ENCODE measurements at regions not wholly inside any gene's neighbourhood (a gene's known extent, or its start where the extent isn't known, plus 50 kb on each side); places are given as distances from the start of the nearest gene placed in this dataset.

GRCh38 chr6:14664112-14664601, 546.6 kb downstream of the CD83 start:
- no peak for DNase-seq
- Histone ChIP-seq H3K27ac (no peak overlapping the region), H3K36me3 (ENCODE audit: low read depth, missing control alignments) (no peaks in the 10 kb centered on the region), H3K4me1 (no peaks in the 10 kb centered on the region), H3K4me3 (no peak overlapping the region), H3K27me3 (no peaks in the 10 kb centered on the region), H3K9me3 (no peaks in the 10 kb centered on the region)
- intact Hi-C loops (cut with DNase I; ENCODE audit: low total_unique reads), result no loop called here
- TF ChIP-seq POLR2A (IDR thresholded peaks at IDR 0.05), result no peak
- TF ChIP-seq, protein P1, sequence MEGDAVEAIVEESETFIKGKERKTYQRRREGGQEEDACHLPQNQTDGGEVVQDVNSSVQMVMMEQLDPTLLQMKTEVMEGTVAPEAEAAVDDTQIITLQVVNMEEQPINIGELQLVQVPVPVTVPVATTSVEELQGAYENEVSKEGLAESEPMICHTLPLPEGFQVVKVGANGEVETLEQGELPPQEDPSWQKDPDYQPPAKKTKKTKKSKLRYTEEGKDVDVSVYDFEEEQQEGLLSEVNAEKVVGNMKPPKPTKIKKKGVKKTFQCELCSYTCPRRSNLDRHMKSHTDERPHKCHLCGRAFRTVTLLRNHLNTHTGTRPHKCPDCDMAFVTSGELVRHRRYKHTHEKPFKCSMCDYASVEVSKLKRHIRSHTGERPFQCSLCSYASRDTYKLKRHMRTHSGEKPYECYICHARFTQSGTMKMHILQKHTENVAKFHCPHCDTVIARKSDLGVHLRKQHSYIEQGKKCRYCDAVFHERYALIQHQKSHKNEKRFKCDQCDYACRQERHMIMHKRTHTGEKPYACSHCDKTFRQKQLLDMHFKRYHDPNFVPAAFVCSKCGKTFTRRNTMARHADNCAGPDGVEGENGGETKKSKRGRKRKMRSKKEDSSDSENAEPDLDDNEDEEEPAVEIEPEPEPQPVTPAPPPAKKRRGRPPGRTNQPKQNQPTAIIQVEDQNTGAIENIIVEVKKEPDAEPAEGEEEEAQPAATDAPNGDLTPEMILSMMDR (IDR thresholded peaks at IDR 0.05), result no peak
- 71 to 79% methylated on average over 6 of the region's 6 CpGs for WGBS, 2 donors

GRCh38 chr6:14664621-14665315, 547.2 kb downstream of the CD83 start:
- WGBS, 2 donors, result 85% methylated on average over 11 of the region's 11 CpGs
- no peaks in the 10 kb centered on the region for H3K27me3 ChIP-seq
- no peak overlapping the region for H3K4me3 ChIP-seq
- H3K27ac ChIP-seq, result no peak overlapping the region
- TF ChIP-seq, protein P1 (IDR thresholded peaks at IDR 0.05), result no peak
- TF ChIP-seq POLR2A (IDR thresholded peaks at IDR 0.05), result no peak
- no peaks in the 10 kb centered on the region for H3K4me1 ChIP-seq
- intact Hi-C loops (cut with DNase I; ENCODE audit: low total_unique reads), result no loop called here
- no peaks in the 10 kb centered on the region for H3K9me3 ChIP-seq
- no peak for DNase-seq
- H3K36me3 ChIP-seq (ENCODE audit: low read depth, missing control alignments), result no peaks in the 10 kb centered on the region

GRCh38 chr6:14665827-14666724, 548.5 kb downstream of the CD83 start:
- intact Hi-C loops (cut with DNase I; ENCODE audit: low total_unique reads), result no loop called here
- H3K27me3 ChIP-seq, result no peaks in the 10 kb centered on the region
- no peaks in the 10 kb centered on the region for H3K9me3 ChIP-seq
- TF ChIP-seq, protein P1 (IDR thresholded peaks at IDR 0.05), result no peak
- no peak for TF ChIP-seq POLR2A (IDR thresholded peaks at IDR 0.05)
- no peak overlapping the region for H3K4me3 ChIP-seq
- no peak overlapping the region for H3K27ac ChIP-seq
- DNase-seq, result peak; percentile 38
- H3K36me3 ChIP-seq (ENCODE audit: low read depth, missing control alignments), result no peaks in the 10 kb centered on the region
- peaks cover 4% of the 10 kb centered on the region for H3K4me1 ChIP-seq
- WGBS, 2 donors, result 87 to 90% methylated on average over 11 of the region's 11 CpGs

DNA sequence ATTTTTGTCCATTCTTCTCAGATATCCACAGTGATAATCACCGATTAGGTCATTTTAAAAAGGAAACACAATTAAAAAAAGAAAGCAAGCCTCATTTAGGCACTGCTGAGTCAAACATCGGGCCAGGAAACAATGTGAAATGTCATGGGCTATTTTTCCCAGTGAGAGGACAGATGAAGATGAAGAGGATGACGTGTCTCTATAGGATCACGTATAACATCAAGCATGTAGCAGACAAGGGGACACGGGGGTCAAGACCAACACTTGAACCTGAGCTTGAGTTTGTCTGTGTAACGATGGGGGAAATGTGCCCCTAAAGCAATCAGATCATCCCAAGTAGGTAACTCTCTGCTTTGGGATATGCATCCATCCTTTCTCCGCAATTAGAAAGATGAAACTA, 553.2 kb downstream of the CD83 start:
- Histone ChIP-seq H3K4me1 (peaks cover 11% of the 10 kb centered on the region), H3K36me3 (ENCODE audit: low read depth, missing control alignments) (no peaks in the 10 kb centered on the region), H3K27me3 (no peaks in the 10 kb centered on the region), H3K9me3 (no peaks in the 10 kb centered on the region), H3K4me3 (no peak overlapping the region), H3K27ac (no peak overlapping the region)
- intact Hi-C loops (cut with DNase I; ENCODE audit: low total_unique reads), result no loop called here
- no peak for TF ChIP-seq POLR2A (IDR thresholded peaks at IDR 0.05)
- TF ChIP-seq, protein P1 (IDR thresholded peaks at IDR 0.05), result no peak
- DNase-seq, result no peak
- 51 to 62% methylated on average over 7 of the region's 7 CpGs for WGBS, 2 donors
